GM19035 (cell line): ENCODE measurements at regions not wholly inside any gene's neighbourhood (a gene's known extent, or its start where the extent isn't known, plus 50 kb on each side); places are given as distances from the start of the nearest gene placed in this dataset.
A peak's percentile ranks its signal among the peaks of the same experiment; 100 is the strongest.

Source experiments
- ATAC-seq: cut with Tn5 transposase; IDR thresholded peaks from one replicate; pipeline ENCODE4 v1.9.1; 2021; ENCODE audit not compliant: unreplicated experiment

GRCh38 chr2:29974086-29974485 is 52.7 kb upstream of the ALK start:
- no peak for ATAC-seq

DNA sequence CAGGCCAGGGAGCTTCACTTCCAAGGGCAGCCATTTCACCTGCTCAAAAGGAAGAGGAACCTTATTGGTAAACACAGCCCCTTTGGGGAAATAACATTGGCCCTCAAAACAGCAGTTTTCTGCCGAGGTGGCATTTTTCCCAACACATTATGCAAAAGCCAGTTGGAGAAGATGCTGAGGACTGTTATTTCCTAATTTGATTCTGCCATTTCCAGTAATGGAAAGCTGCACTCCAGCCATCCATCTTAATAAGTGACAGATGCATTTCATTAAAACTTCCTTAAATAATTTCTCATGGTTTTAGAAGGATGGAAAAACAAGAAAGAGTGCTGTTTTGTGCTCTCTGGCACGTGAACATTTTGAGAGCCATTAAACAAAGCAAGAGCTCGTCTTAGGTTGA is 55.9 kb upstream of the ALK start:
- no peak for ATAC-seq

GRCh38 chr2:29981402-29981801 is 60.0 kb upstream of the ALK start:
- no peak for ATAC-seq

DNA sequence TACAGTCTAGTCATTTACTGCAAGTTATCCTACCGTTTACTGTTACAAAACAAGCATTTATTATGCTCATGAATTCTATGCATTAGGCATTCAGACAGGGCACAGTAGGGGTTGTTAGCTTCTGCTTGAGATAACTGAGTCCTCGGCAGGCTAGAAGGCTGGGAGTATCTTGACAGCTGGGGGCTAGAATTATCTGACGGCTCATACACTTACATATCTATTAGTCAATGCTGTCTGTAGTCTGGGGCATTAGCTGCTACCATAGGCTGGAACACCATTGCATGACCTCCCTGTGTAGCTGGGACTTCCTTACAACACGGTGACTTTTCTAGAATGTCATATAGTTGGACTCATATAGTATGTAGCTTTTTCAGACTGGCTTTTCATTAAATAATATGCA is 61.9 kb upstream of the ALK start:
- no peak for ATAC-seq

DNA sequence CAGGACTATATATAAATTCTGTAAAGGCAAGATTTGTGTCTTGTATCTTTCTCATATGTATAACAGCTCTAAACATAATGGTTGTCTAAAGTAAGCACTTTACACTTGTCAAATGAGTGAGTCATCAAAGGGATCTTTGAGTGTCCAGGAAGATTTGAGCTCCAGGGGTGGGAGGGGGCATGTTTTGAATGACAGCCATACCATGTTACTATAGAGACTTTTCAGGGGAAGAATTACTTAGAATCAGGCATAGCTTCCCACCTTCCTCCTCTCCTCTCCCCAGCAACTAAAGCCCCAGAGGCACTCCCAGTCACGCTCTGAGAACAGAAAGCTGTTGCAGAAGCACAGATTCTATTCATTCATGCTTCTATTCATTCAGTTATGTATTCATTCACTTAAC is 65.8 kb upstream of the ALK start:
- ATAC-seq = no peak

GRCh38 chr2:29990129-29990528 is 68.7 kb upstream of the ALK start:
- ATAC-seq = no peak

DNA sequence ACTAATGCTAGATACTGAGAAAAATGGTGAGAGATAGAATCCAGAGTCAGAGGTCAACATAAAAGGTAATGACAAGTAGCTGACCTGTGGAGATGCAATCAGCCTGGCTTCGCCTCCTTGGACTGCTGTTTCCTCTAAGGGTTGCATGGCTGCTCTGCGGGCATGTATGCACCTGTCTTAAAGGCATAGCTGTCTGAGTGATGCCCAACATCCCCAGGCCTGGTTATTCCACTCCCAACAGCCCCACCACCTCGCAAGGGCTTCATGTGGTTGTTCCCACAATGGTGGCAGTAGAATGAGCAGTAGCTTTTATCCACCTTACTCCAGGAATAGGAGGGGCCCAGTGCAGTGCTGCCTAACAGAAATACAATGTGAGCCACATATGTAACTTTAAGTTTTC is 69.7 kb upstream of the ALK start:
- no peak for ATAC-seq

- ATAC-seq = no peak
These were observed 73.9 kb upstream of the ALK start for GRCh38 chr2:29995241-29995640.

DNA sequence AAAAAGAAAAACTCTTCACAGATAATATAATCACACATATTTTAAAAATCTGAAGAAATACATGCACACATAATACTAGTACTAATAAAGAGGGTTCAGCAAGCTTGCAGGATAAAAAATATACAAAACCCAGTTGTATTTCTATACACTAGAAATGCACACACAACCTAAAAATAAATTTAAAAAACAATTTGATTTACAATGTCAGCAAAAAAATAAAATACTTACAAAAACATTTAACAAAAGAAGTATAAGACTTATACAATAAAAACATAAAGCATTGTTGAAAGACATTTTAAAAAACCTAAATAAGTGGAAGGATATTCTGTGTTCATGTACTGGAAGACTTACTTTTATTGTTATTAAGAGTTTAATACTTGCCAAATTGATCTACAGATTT is 81.7 kb upstream of the ALK start:
- ATAC-seq = no peak

- peak; percentile 87 for ATAC-seq
These were observed 101.2 kb upstream of the ALK start for GRCh38 chr2:30022444-30023071.

GRCh38 chr2:30024281-30024680 is 102.9 kb upstream of the ALK start:
- ATAC-seq = no peak

DNA sequence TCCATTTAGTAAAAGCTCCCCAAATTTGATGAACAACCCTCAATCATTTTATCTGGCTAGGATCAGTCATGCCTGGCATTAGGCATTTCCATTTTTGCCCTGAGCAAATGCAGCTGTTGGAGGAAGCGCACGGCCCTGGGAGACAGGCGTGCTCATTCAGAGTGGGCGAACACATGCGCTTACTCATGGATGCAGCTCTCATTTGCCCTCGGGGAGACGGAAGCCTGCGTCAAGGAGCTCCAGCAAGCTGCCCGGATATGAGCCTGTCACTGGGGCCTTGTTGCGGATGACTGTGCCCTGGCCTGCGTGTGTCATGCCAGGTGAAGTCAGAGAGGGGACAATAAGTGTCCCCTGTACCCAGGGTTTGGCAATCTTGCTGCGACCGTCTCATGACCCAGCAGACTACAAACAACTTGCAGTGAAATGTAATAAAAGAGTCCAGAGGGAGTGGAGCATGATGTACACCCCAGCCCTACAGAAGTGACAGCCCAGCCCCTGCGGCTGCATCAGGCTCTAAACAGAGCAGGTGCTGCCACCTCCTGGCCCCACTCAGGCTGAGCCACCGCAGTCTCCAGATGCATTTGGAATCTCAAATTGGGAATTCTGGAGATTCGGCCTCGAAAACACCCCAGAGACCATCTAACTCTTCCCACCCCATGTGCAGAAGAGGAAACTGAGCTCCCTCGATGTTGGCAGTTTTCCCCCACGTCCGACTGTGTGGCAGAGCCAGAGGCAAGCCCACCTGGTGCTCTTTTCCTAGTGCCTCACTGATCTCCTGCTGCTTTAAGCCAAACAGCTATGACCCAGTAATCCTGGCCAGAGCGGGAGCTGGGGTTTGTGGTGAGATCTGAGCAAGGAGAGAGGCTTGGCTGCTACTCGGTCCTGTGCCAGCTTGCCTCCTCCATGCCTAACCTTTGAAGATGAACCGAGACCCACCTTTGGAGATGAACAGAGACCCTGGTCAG is 105.0 kb upstream of the ALK start:
- no peak for ATAC-seq

- no peak for ATAC-seq
These were observed 108.4 kb upstream of the ALK start for GRCh38 chr2:30029804-30030203.

- no peak for ATAC-seq
These were observed 109.0 kb upstream of the ALK start for GRCh38 chr2:30030361-30030760.

DNA sequence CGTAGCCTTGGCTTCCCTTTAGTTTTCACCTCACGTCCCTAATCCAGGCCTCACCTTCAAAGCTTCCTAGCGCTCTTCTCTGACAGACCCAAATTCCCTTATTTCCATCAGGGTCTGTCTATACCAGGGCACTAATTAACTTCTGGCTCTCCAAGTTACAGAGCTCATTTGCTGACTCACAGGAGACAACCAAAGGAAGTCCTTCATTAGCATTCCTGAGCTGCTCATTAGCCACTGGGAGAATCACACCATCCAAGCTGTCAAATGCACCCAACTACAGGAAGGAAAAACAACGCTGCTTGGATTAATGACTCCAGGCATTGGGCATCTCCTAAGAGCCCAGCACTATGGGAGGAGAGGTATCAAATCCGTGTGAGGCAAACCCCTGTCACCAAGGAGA is 109.8 kb upstream of the ALK start:
- no peak for ATAC-seq

GRCh38 chr2:30034052-30034775 is 112.6 kb upstream of the YPEL5 start:
- no peak for ATAC-seq

DNA sequence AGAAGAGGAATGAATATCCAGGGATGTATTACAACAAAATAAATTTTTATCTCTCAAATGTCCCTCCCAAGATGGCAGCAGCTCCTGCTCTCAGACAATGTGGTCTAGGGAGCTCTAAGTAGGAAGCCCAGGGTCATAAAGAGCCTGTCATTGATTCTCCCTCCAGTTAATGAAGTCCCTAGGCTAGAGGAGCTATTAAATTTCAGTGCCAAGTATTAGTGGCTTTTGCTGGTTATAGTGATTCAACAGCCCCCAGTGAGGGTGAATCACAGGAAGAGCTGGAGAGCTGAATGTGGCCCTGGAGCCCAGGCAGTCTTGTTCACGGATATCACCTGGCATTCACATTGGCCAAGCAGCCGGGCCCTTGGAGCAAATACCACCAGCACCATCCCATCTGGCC is 109.8 kb upstream of the YPEL5 start:
- ATAC-seq = no peak

GRCh38 chr2:30038419-30038818 is 108.4 kb upstream of the YPEL5 start:
- ATAC-seq = no peak

- ATAC-seq = no peak
These were observed 107.7 kb upstream of the YPEL5 start for GRCh38 chr2:30039101-30039500.

- ATAC-seq = no peak
These were observed 106.7 kb upstream of the YPEL5 start for GRCh38 chr2:30040147-30040546.

DNA sequence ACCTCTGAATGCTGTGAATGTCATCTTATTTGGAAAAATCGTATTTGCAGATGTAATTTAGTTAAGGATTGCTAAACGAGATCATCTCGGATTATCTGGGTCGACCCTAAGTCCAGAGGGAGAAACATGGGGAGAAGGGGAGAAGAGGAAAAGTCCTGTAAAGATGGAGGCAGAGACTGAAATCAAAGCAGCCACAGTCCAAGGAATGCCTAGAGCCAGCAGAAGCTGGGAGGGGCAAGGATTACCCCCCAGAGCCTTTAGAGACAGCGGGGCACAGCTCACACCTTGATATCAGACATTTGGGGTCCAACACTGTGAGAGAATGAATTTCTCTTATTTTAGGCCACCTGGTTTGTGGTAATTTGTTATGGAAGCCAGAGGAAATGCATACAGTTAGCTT is 104.9 kb upstream of the YPEL5 start:
- no peak for ATAC-seq

GRCh38 chr2:30046396-30046795 is 100.4 kb upstream of the YPEL5 start:
- ATAC-seq = no peak
